Neural cell (in vitro differentiated cells): ENCODE measurements at regions not wholly inside any gene's neighbourhood (a gene's known extent, or its start where the extent isn't known, plus 50 kb on each side); places are given as distances from the start of the nearest gene placed in this dataset.

ENCODE experiments used
- H2AFZ ChIP-seq: fragments of 200-600, 300-800 bp; sonication (generic), shearing (Covaris generic); 2 replicates; pipeline ENCODE4 v1.6.0; 2014; ENCODE audit warnings: low read depth, mild to moderate bottlenecking, antibody characterized with exemption, low read length, moderate library complexity
- H3F3A ChIP-seq: fragments of 200-600 bp; shearing (Covaris generic); 2 replicates; pipeline ENCODE4 v1.6.1; 2016; ENCODE audit warnings: mild to moderate bottlenecking, moderate library complexity, mixed read lengths, antibody characterized with exemption, low read length; ENCODE audit not compliant: insufficient read depth, poor library complexity, severe bottlenecking
- H3K27ac ChIP-seq: fragments of 200-600, 300-800 bp; sonication (generic), shearing (Covaris generic); 2 replicates; pipeline ENCODE4 v1.5.1; 2014; ENCODE audit warnings: mild to moderate bottlenecking, low read length, moderate library complexity
- H3K27me3 ChIP-seq: fragments of 300-800, 200-600 bp; sonication (generic), shearing (Covaris generic); 2 replicates; pipeline ENCODE4 v1.6.0; 2014; ENCODE audit warnings: mild to moderate bottlenecking, low read depth, low read length, moderate library complexity; ENCODE audit not compliant: insufficient read depth
- H3K36me3 ChIP-seq: fragments of 300-800, 200-600 bp; sonication (generic), shearing (Covaris generic); 2 replicates; pipeline ENCODE4 v1.5.1; 2014; ENCODE audit warnings: mild to moderate bottlenecking, antibody characterized with exemption, low read length, moderate library complexity; ENCODE audit not compliant: insufficient read depth
- H3K4me2 ChIP-seq: fragments of 300-800, 200-600 bp; sonication (generic), shearing (Covaris generic); 2 replicates; pipeline ENCODE4 v1.6.0; 2014; ENCODE audit warnings: mild to moderate bottlenecking, low read length
- H3K4me3 ChIP-seq: fragments of 300-800, 200-600 bp; sonication (generic), shearing (Covaris generic); 2 replicates; pipeline ENCODE4 v1.5.1; 2014; ENCODE audit warnings: mild to moderate bottlenecking, low read length, moderate library complexity
- H3K79me2 ChIP-seq: fragments of 200-600 bp; shearing (Covaris generic); replicated peaks from 2 replicates; pipeline ENCODE4 v1.6.0; 2014; ENCODE audit warnings: mild to moderate bottlenecking, low read length, moderate library complexity; ENCODE audit not compliant: insufficient read depth
- H3K9ac ChIP-seq: fragments of 300-800, 200-600 bp; sonication (generic), shearing (Covaris generic); 2 replicates; pipeline ENCODE4 v1.6.1; 2016; ENCODE audit warnings: mild to moderate bottlenecking, low read length, mixed read lengths
- H3K9me2 ChIP-seq: fragments of 200-600 bp; shearing (Covaris generic); 2 replicates; pipeline ENCODE4 v1.6.1; 2016; ENCODE audit warnings: mild to moderate bottlenecking, low read length, mixed read lengths; ENCODE audit not compliant: insufficient read depth
- H3K9me3 ChIP-seq: fragments of 200-600, 300-800 bp; sonication (generic), shearing (Covaris generic); 2 replicates; pipeline ENCODE4 v1.6.1; 2016; ENCODE audit warnings: mild to moderate bottlenecking, mixed run types, low read length, moderate library complexity, mixed read lengths
- H4K20me1 ChIP-seq: fragments of 200-600 bp; shearing (Covaris generic); 2 replicates; pipeline ENCODE4 v1.6.1; 2016; ENCODE audit warnings: mild to moderate bottlenecking, mixed run types; ENCODE audit not compliant: insufficient read depth
- EP300 ChIP-seq: fragments of 450-650 bp; conservative IDR thresholded peaks from 2 replicates; pipeline ENCODE4 v1.6.1; 2014; ENCODE audit warnings: antibody characterized with exemption, mild to moderate bottlenecking, moderate library complexity; ENCODE audit not compliant: poor library complexity, severe bottlenecking
- EZH2 ChIP-seq: fragments of 200-600, 300-800 bp; shearing (Covaris generic), sonication (generic); IDR thresholded peaks from 2 replicates; pipeline ENCODE4 v1.6.1; 2014; ENCODE audit warnings: antibody characterized with exemption, low read length, borderline replicate concordance, mild to moderate bottlenecking; ENCODE audit not compliant: insufficient read depth, poor library complexity, severe bottlenecking
- MXI1 ChIP-seq: fragments of 450-650 bp; conservative IDR thresholded peaks from 2 replicates; pipeline ENCODE4 v1.6.1; 2014; ENCODE audit warnings: antibody characterized with exemption, mild to moderate bottlenecking; ENCODE audit not compliant: poor library complexity, severe bottlenecking
- POLR2AphosphoS5 ChIP-seq: IDR thresholded peaks from 2 replicates; pipeline ENCODE4 v1.6.1; 2012
- RAD21 ChIP-seq: fragments of 450-650 bp; conservative IDR thresholded peaks from 2 replicates; pipeline ENCODE4 v1.6.1; 2014; ENCODE audit warnings: antibody characterized with exemption, mild to moderate bottlenecking, moderate library complexity
- SMC3 ChIP-seq: fragments of 450-650 bp; conservative IDR thresholded peaks from 2 replicates; pipeline ENCODE4 v1.6.1; 2014; ENCODE audit warnings: antibody characterized with exemption, mild to moderate bottlenecking, moderate library complexity; ENCODE audit not compliant: poor library complexity
- TAF1 ChIP-seq: IDR thresholded peaks from 2 replicates; pipeline ENCODE4 v1.6.1; 2012; ENCODE audit warnings: low read depth
- TF ChIP-seq, protein P1 (sequence below): fragments of 450-650 bp; IDR thresholded peaks from 2 replicates; pipeline ENCODE4 v1.5.1; 2014; ENCODE audit warnings: antibody characterized with exemption, mild to moderate bottlenecking, moderate library complexity; ENCODE audit not compliant: poor library complexity, severe bottlenecking
- TF ChIP-seq, protein P2 (sequence below): IDR thresholded peaks from 2 replicates; pipeline ENCODE4 v1.6.1; 2012; ENCODE audit warnings: borderline replicate concordance

DNA sequence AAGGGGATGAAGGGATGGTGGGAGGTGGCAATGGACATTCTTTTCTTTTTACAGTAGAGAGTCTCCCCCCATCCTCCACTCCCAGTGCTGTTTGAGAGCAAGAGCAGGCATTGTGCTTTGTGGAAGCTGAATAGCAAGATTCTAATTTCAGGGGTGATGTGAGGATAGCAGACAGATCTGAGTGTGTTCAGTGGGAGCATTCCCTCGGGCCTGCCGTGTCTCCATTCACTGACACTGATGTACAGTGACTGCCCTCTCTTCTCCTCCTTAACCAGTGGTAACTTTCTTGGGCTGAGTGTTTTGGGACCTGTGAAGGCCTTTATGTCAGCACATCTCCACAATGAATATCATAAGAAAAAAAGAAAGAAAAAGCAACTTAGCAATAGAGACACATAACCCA, 396.6 kb upstream of the RPS6KA3 start:
- peak overlapping the region; percentile 71 for H3K27ac ChIP-seq
- no peak overlapping the region for H2AFZ ChIP-seq
- H3K9ac ChIP-seq: no peak overlapping the region
- H3K27me3 ChIP-seq: no peaks in the 10 kb centered on the region
- H3K36me3 ChIP-seq: no peaks in the 10 kb centered on the region
- TF ChIP-seq, protein P1, sequence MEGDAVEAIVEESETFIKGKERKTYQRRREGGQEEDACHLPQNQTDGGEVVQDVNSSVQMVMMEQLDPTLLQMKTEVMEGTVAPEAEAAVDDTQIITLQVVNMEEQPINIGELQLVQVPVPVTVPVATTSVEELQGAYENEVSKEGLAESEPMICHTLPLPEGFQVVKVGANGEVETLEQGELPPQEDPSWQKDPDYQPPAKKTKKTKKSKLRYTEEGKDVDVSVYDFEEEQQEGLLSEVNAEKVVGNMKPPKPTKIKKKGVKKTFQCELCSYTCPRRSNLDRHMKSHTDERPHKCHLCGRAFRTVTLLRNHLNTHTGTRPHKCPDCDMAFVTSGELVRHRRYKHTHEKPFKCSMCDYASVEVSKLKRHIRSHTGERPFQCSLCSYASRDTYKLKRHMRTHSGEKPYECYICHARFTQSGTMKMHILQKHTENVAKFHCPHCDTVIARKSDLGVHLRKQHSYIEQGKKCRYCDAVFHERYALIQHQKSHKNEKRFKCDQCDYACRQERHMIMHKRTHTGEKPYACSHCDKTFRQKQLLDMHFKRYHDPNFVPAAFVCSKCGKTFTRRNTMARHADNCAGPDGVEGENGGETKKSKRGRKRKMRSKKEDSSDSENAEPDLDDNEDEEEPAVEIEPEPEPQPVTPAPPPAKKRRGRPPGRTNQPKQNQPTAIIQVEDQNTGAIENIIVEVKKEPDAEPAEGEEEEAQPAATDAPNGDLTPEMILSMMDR: no peak
- TF ChIP-seq RAD21 (no peak), EP300 (no peak), SMC3 (no peak), MXI1 (no peak), EZH2 (no peak), TAF1 (no peak), POLR2AphosphoS5 (no peak)
- TF ChIP-seq, protein P2, sequence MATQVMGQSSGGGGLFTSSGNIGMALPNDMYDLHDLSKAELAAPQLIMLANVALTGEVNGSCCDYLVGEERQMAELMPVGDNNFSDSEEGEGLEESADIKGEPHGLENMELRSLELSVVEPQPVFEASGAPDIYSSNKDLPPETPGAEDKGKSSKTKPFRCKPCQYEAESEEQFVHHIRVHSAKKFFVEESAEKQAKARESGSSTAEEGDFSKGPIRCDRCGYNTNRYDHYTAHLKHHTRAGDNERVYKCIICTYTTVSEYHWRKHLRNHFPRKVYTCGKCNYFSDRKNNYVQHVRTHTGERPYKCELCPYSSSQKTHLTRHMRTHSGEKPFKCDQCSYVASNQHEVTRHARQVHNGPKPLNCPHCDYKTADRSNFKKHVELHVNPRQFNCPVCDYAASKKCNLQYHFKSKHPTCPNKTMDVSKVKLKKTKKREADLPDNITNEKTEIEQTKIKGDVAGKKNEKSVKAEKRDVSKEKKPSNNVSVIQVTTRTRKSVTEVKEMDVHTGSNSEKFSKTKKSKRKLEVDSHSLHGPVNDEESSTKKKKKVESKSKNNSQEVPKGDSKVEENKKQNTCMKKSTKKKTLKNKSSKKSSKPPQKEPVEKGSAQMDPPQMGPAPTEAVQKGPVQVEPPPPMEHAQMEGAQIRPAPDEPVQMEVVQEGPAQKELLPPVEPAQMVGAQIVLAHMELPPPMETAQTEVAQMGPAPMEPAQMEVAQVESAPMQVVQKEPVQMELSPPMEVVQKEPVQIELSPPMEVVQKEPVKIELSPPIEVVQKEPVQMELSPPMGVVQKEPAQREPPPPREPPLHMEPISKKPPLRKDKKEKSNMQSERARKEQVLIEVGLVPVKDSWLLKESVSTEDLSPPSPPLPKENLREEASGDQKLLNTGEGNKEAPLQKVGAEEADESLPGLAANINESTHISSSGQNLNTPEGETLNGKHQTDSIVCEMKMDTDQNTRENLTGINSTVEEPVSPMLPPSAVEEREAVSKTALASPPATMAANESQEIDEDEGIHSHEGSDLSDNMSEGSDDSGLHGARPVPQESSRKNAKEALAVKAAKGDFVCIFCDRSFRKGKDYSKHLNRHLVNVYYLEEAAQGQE: no peak
- H4K20me1 ChIP-seq: no peaks in the 10 kb centered on the region
- H3K4me2 ChIP-seq: no peak overlapping the region
- H3K9me3 ChIP-seq: no peaks in the 10 kb centered on the region
- H3K9me2 ChIP-seq: no peaks in the 10 kb centered on the region
- no peaks in the 10 kb centered on the region for H3K79me2 ChIP-seq
- no peaks in the 10 kb centered on the region for H3F3A ChIP-seq
- H3K4me3 ChIP-seq: no peak overlapping the region

DNA sequence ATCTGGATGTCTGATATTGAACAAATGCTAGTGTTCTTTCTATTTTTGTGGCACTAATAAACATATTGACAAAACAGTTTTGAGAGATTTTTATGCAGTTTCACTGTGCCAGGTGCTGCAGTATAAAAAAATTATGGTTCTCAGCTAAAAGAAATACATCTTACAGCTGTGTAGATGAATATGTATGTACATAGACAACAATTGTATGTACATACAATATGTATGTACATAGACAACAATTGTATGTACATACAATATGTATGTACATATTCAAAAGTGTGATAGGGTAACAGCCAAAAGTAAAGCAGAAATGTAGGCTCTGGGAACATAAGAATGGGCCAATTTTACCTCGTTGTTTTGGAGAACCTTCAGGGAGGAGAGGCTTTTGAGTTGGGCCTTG, 390.0 kb upstream of the RPS6KA3 start:
- Histone ChIP-seq H2AFZ (no peak overlapping the region), H3K79me2 (no peaks in the 10 kb centered on the region), H3K27ac (no peak overlapping the region), H3K9me3 (no peaks in the 10 kb centered on the region), H3K9me2 (no peaks in the 10 kb centered on the region), H3K4me3 (no peak overlapping the region), H3K27me3 (no peaks in the 10 kb centered on the region), H3F3A (no peaks in the 10 kb centered on the region), H3K4me2 (no peak overlapping the region), H4K20me1 (no peaks in the 10 kb centered on the region), H3K9ac (no peak overlapping the region), H3K36me3 (no peaks in the 10 kb centered on the region)
- TF ChIP-seq MXI1 (no peak), POLR2AphosphoS5 (no peak), RAD21 (no peak), SMC3 (no peak)
- TF ChIP-seq, protein P2: no peak
- TF ChIP-seq, protein P1: no peak
